Colonic mucosa (tissue), 4 donors: ENCODE measurements at regions not wholly inside any gene's neighbourhood (a gene's known extent, or its start where the extent isn't known, plus 50 kb on each side); places are given as distances from the start of the nearest gene placed in this dataset.

Experiments used
- DNase-seq: peaks from one replicate; pipeline ENCODE4 v3.0.0-alpha.2; 2020
- H3K27ac ChIP-seq: fragments of 200-600 bp; one replicate; pipeline ENCODE4 v1.8.0; 2021
- H3K27me3 ChIP-seq: fragments of 200-600 bp; one replicate; pipeline ENCODE4 v1.8.0; 2021
- H3K36me3 ChIP-seq: fragments of 200-600 bp; one replicate; pipeline ENCODE4 v1.8.0; 2021
- H3K4me1 ChIP-seq: fragments of 200-600 bp; one replicate; pipeline ENCODE4 v1.8.0; 2021; ENCODE audit warnings: mild to moderate bottlenecking
- H3K4me3 ChIP-seq: fragments of 200-600 bp; one replicate; pipeline ENCODE4 v1.8.0; 2021
- H3K9ac ChIP-seq, 2 donors: one replicate each; pipeline ENCODE4 v1.7.0; 2013; ENCODE audit warnings: control low read depth in 2 of 2, low read depth in 2 of 2, low read length in 2 of 2
- H3K9me3 ChIP-seq: fragments of 200-600 bp; one replicate; pipeline ENCODE4 v1.8.0; 2021
- CTCF ChIP-seq: fragments of 200-600 bp; IDR thresholded peaks from one replicate; pipeline ENCODE4 v1.8.0; 2022; ENCODE audit warnings: antibody characterized with exemption, mild to moderate bottlenecking
- intact Hi-C: fragments of 100-400 bp; cut with DNase I; formaldehyde crosslinking; loops from one replicate; pipeline ENCODE4 v1.14.1; 2022
- donor health status: healthy.
- donor health status: DM: no; HTN: no; CAD: no.
- donor health status: DM: no; HTN: no; CAD: no.

- H3K27me3 ChIP-seq, result no peaks in the 10 kb centered on the region
- no peaks in the 10 kb centered on the region for H3K9me3 ChIP-seq
- H3K4me3 ChIP-seq, result no peak overlapping the region
- no peaks in the 10 kb centered on the region for H3K4me1 ChIP-seq
- TF ChIP-seq CTCF, result no peak
- H3K9ac ChIP-seq, result no peak overlapping the region
- H3K36me3 ChIP-seq, result no peaks in the 10 kb centered on the region
- intact Hi-C loops, result no loop called here
- DNase-seq, result no peak
- H3K27ac ChIP-seq, result no peak overlapping the region
Measured at GRCh38 chr2:67564626-67565025, 167.5 kb downstream of the ETAA1 start.

GRCh38 chr2:67565262-67565661 is 168.1 kb downstream of the ETAA1 start:
- no peak overlapping the region for H3K27ac ChIP-seq
- no peak for DNase-seq
- no peaks in the 10 kb centered on the region for H3K9me3 ChIP-seq
- H3K36me3 ChIP-seq, result no peaks in the 10 kb centered on the region
- intact Hi-C loops, result no loop called here
- no peak overlapping the region for H3K4me3 ChIP-seq
- H3K27me3 ChIP-seq, result no peaks in the 10 kb centered on the region
- TF ChIP-seq CTCF, result no peak
- H3K9ac ChIP-seq, result no peak overlapping the region
- no peaks in the 10 kb centered on the region for H3K4me1 ChIP-seq

GRCh38 chr2:67565761-67566160 is 168.6 kb downstream of the ETAA1 start:
- Histone ChIP-seq H3K27ac (no peak overlapping the region), H3K27me3 (no peaks in the 10 kb centered on the region), H3K9ac (no peak overlapping the region)

GRCh38 chr2:67566285-67566684 is 169.2 kb downstream of the ETAA1 start:
- H3K4me3 ChIP-seq, result no peak overlapping the region
- no peak overlapping the region for H3K9ac ChIP-seq
- no peaks in the 10 kb centered on the region for H3K4me1 ChIP-seq
- H3K36me3 ChIP-seq, result no peaks in the 10 kb centered on the region
- no peaks in the 10 kb centered on the region for H3K27me3 ChIP-seq
- no peak for DNase-seq
- intact Hi-C loops, result no loop called here
- no peaks in the 10 kb centered on the region for H3K9me3 ChIP-seq
- H3K27ac ChIP-seq, result no peak overlapping the region
- no peak for TF ChIP-seq CTCF

More at GRCh38 chr2:67565761-67566160, 168.6 kb downstream of the ETAA1 start:
- Histone ChIP-seq H3K9me3 (no peaks in the 10 kb centered on the region), H3K4me1 (no peaks in the 10 kb centered on the region), H3K36me3 (no peaks in the 10 kb centered on the region), H3K4me3 (no peak overlapping the region)
- no peak for TF ChIP-seq CTCF
- no peak for DNase-seq
- intact Hi-C loops, result no loop called here

GRCh38 chr2:67566958-67567635 is 170.0 kb downstream of the ETAA1 start:
- no peak overlapping the region for H3K4me3 ChIP-seq
- no peaks in the 10 kb centered on the region for H3K36me3 ChIP-seq
- H3K27ac ChIP-seq, result no peak overlapping the region
- intact Hi-C loops, result no loop called here
- no peak for TF ChIP-seq CTCF
- no peaks in the 10 kb centered on the region for H3K27me3 ChIP-seq
- no peak overlapping the region for H3K9ac ChIP-seq
- DNase-seq, result no peak
- H3K4me1 ChIP-seq, result no peaks in the 10 kb centered on the region
- no peaks in the 10 kb centered on the region for H3K9me3 ChIP-seq
